ENCODE measurements at regions not wholly inside any gene's neighbourhood (a gene's known extent, or its start where the extent isn't known, plus 50 kb on each side); places are given as distances from the start of the nearest gene placed in this dataset.

GRCh38 chr1:14339288-14339687 lies 259.2 kb upstream of the KAZN start:
- no peak for ATAC-seq
- no peak for TF ChIP-seq CTCF (IDR thresholded peaks at IDR 0.05)
- intact Hi-C loops (cut with DNase I), result no loop called here
- no peaks in the 10 kb centered on the region for H3K27me3 ChIP-seq
- no peak overlapping the region for H3K27ac ChIP-seq
- H3K4me1 ChIP-seq, result no peaks in the 10 kb centered on the region
- H3K36me3 ChIP-seq, result no peaks in the 10 kb centered on the region
- no peak overlapping the region for H3K4me3 ChIP-seq
- DNase-seq, result no peak
- no peaks in the 10 kb centered on the region for H3K9me3 ChIP-seq

DNA sequence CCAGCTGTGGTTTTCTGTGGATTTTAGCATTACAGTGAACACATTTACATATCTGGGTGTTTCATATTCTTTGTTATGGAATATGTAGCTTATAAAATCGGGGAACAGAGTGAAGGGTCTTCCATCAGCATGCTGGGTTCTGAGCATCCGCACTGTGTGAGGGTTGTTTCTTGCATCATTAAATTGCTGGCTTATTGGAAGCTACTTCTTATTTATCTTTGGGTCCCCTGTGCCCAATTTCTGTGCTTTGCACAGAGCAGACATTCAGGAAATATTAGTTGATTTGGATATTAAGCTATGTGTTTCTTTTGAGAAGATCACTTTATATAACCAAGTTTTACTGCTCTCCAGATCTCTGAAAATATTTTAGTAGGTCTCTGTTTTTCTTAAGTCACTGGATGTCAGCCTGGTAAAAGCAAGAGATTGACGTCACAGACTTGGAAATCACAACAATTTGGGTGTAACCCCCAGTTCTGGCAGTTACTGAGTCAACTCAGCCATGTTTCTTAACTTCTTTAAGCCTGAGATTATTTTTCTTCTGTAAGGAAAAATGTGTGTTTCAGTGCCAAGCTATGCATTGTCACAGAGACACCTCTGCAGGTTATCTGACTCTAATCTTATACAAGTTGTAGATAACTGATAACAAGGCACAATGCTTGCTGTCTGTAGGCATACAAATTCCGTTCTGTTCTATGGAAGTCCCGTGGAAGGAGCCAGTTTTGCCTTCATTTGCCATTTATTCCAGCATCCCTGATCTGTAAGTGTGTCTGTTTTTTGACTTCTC lies 258.3 kb upstream of the KAZN start:
- DNase-seq (no peak), ATAC-seq (no peak)
- TF ChIP-seq CTCF (IDR thresholded peaks at IDR 0.05), result no peak
- no peak overlapping the region for H3K4me3 ChIP-seq
- no peaks in the 10 kb centered on the region for H3K9me3 ChIP-seq
- H3K36me3 ChIP-seq, result no peaks in the 10 kb centered on the region
- H3K27ac ChIP-seq, result no peak overlapping the region
- H3K27me3 ChIP-seq, result no peaks in the 10 kb centered on the region
- H3K4me1 ChIP-seq, result no peaks in the 10 kb centered on the region
- intact Hi-C loops (cut with DNase I), result no loop called here

- intact Hi-C loops (cut with DNase I), result no loop called here
- no peak for ATAC-seq
Measured at GRCh38 chr1:14341147-14341546, 257.3 kb upstream of the KAZN start.

GRCh38 chr1:14345946-14346550 lies 252.4 kb upstream of the KAZN start:
- Histone ChIP-seq H3K4me1 (no peaks in the 10 kb centered on the region), H3K27me3 (no peaks in the 10 kb centered on the region), H3K27ac (no peak overlapping the region), H3K9me3 (no peaks in the 10 kb centered on the region), H3K4me3 (no peak overlapping the region), H3K36me3 (no peaks in the 10 kb centered on the region)
- intact Hi-C loops (cut with DNase I), result no loop called here
- no peak for DNase-seq
- no peak for TF ChIP-seq CTCF (IDR thresholded peaks at IDR 0.05)
- no peak for ATAC-seq

More at GRCh38 chr1:14341147-14341546, 257.3 kb upstream of the KAZN start:
- Histone ChIP-seq H3K9me3 (no peaks in the 10 kb centered on the region), H3K4me3 (no peak overlapping the region), H3K36me3 (no peaks in the 10 kb centered on the region), H3K27ac (no peak overlapping the region), H3K27me3 (no peaks in the 10 kb centered on the region), H3K4me1 (no peaks in the 10 kb centered on the region)
- TF ChIP-seq CTCF (IDR thresholded peaks at IDR 0.05), result no peak
- DNase-seq, result no peak

GRCh38 chr1:14347186-14347585 lies 251.3 kb upstream of the KAZN start:
- no peak for DNase-seq
- intact Hi-C loops (cut with DNase I), result no loop called here
- Histone ChIP-seq H3K4me3 (no peak overlapping the region), H3K36me3 (no peaks in the 10 kb centered on the region), H3K9me3 (peaks cover 0 to under 1% of the 10 kb centered on the region in 2 donors), H3K27ac (no peak overlapping the region), H3K27me3 (no peaks in the 10 kb centered on the region), H3K4me1 (no peaks in the 10 kb centered on the region)
- ATAC-seq, result no peak
- no peak for TF ChIP-seq CTCF (IDR thresholded peaks at IDR 0.05)
